Skeletal muscle cell (primary cell): ENCODE measurements at regions not wholly inside any gene's neighbourhood (a gene's known extent, or its start where the extent isn't known, plus 50 kb on each side); places are given as distances from the start of the nearest gene placed in this dataset.
"Not testable (repeated sequence)": the region's sequence is repeated elsewhere in the genome, so short reads cannot be mapped to it uniquely, and the experiment has no call there.

Source experiments
- DNase-seq: peaks from one replicate; pipeline ENCODE4 v3.0.0-alpha.2; 2010; ENCODE audit warnings: low read depth
- H3K4me3 ChIP-seq: 2 replicates; pipeline ENCODE4 v1.5.1; 2011; ENCODE audit warnings: low read depth, mild to moderate bottlenecking, control low read depth, low read length, moderate library complexity

GRCh38 chr3:185995352-185995751 is 57.5 kb upstream of the TRA2B start:
- DNase-seq: peak; percentile 67
- H3K4me3 ChIP-seq: no peak overlapping the region

- H3K4me3 ChIP-seq: no peak overlapping the region
- no peak for DNase-seq
Measured at GRCh38 chr3:185992831-185993374, 55.1 kb upstream of the TRA2B start.

- DNase-seq, H3K4me3 ChIP-seq: not testable (repeated sequence)
Measured at GRCh38 chr3:185990995-185991394, 53.2 kb upstream of the TRA2B start.

GRCh38 chr3:185989511-185989910 is 51.7 kb upstream of the TRA2B start:
- DNase-seq: no peak
- H3K4me3 ChIP-seq: no peak overlapping the region

- no peak for DNase-seq
- no peak overlapping the region for H3K4me3 ChIP-seq
Measured at GRCh38 chr3:185988816-185989175, 51.0 kb upstream of the TRA2B start.

GRCh38 chr3:185988080-185988815 is 50.4 kb upstream of the TRA2B start:
- no peak overlapping the region for H3K4me3 ChIP-seq
- DNase-seq: no peak
